ENCODE measurements at regions not wholly inside any gene's neighbourhood (a gene's known extent, or its start where the extent isn't known, plus 50 kb on each side); places are given as distances from the start of the nearest gene placed in this dataset.

DNA sequence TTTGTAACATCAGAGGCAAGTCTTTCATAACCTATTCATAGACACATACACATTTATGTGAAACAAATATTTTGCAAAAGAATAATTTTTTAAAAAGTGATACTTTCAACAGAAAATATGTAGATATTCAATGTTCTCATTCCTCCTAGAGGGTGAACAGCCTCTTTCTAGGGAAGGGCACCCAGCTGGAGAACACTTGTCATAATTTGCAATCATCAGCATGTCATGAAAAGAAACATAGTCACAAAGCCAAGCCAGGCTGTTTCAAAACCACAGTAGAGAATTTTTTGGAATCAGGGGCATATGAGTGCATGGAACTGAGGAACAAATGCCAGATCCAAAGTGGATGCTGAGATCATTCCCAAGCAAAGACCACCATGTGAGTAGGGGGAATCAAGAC is 406.9 kb upstream of the ADAMTS9 start:
- TF ChIP-seq, protein P1, sequence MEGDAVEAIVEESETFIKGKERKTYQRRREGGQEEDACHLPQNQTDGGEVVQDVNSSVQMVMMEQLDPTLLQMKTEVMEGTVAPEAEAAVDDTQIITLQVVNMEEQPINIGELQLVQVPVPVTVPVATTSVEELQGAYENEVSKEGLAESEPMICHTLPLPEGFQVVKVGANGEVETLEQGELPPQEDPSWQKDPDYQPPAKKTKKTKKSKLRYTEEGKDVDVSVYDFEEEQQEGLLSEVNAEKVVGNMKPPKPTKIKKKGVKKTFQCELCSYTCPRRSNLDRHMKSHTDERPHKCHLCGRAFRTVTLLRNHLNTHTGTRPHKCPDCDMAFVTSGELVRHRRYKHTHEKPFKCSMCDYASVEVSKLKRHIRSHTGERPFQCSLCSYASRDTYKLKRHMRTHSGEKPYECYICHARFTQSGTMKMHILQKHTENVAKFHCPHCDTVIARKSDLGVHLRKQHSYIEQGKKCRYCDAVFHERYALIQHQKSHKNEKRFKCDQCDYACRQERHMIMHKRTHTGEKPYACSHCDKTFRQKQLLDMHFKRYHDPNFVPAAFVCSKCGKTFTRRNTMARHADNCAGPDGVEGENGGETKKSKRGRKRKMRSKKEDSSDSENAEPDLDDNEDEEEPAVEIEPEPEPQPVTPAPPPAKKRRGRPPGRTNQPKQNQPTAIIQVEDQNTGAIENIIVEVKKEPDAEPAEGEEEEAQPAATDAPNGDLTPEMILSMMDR (IDR thresholded peaks at IDR 0.05; ENCODE audit: insufficient read depth, low read depth, low read length): no peak
- TF ChIP-seq EZH2 (IDR thresholded peaks at IDR 0.05; ENCODE audit: insufficient read depth, low read length): no peak
